ENCODE measurements at regions not wholly inside any gene's neighbourhood (a gene's known extent, or its start where the extent isn't known, plus 50 kb on each side); places are given as distances from the start of the nearest gene placed in this dataset.

- no peak for TF ChIP-seq CTCF (IDR thresholded peaks at IDR 0.05; ENCODE audit: low read depth, low read length)
- no peak for TF ChIP-seq POLR2A (IDR thresholded peaks at IDR 0.05; ENCODE audit: extremely low read depth, insufficient read length)
- no peak for TF ChIP-seq MYC (IDR thresholded peaks at IDR 0.05; ENCODE audit: low read depth, low read length)
Measured at GRCh38 chr13:38147050-38147449, 202.6 kb upstream of the UFM1 start.
